H1 (cell line): ENCODE measurements at regions not wholly inside any gene's neighbourhood (a gene's known extent, or its start where the extent isn't known, plus 50 kb on each side); places are given as distances from the start of the nearest gene placed in this dataset.

Source experiments
- CTCF ChIA-PET: fragments of 300-600 bp; sonication (Branson Sonifier 250); formaldehyde crosslinking; loops from one replicate; lab custom pipeline; 2021; ENCODE audit not compliant: partially characterized antibody; lab: Charles Lee
- POLR2A ChIA-PET: fragments of 300-600 bp; sonication (Branson Sonifier 250); formaldehyde crosslinking; loops from one replicate; lab custom pipeline; 2021; ENCODE audit warnings: inconsistent platforms; ENCODE audit not compliant: partially characterized antibody; lab: Charles Lee
- DNase-seq, 2 experiments: peaks; one replicate each; pipeline versions ENCODE4 v3.0.0 to v3.0.0-alpha.2; 2010 to 2022; ENCODE audit warnings: low spot score in 2 of 2, low read depth in 1 of 2, mixed read lengths in 1 of 2
- FAIRE-seq: peaks from 2 replicates; lab custom pipeline; 2011; peaks lifted over from hg19 to GRCh38; lab: Jason Lieb, UNC
- H2AFZ ChIP-seq: 2 replicates; pipeline ENCODE4 v1.8.1; 2012; ENCODE audit warnings: low read length, inconsistent platforms
- H2AK5ac ChIP-seq: 2 replicates; pipeline ENCODE4 v1.6.1; 2013; ENCODE audit warnings: low read depth, low read length
- H2BK120ac ChIP-seq: replicated peaks from 2 replicates; pipeline ENCODE3; 2013; ENCODE audit warnings: low read depth, low read length, inconsistent platforms
- H2BK12ac ChIP-seq: 2 replicates; pipeline ENCODE4 v1.6.1; 2013; ENCODE audit warnings: low read depth, low read length
- H2BK15ac ChIP-seq: 2 replicates; pipeline ENCODE4 v1.6.1; 2013; ENCODE audit warnings: low read length
- H2BK20ac ChIP-seq: 2 replicates; pipeline ENCODE4 v1.6.1; 2013; ENCODE audit warnings: low read length
- H2BK5ac ChIP-seq: 2 replicates; pipeline ENCODE4 v1.6.1; 2013; ENCODE audit warnings: low read depth, low read length
- H3K14ac ChIP-seq: 2 replicates; pipeline ENCODE4 v1.6.1; 2013; ENCODE audit warnings: inconsistent platforms; ENCODE audit not compliant: insufficient read length
- H3K18ac ChIP-seq: 2 replicates; pipeline ENCODE4 v1.6.1; 2013; ENCODE audit warnings: low read length; ENCODE audit errors: extremely low read depth
- H3K23ac ChIP-seq: 2 replicates; pipeline ENCODE4 v1.6.1; 2013; ENCODE audit warnings: inconsistent platforms; ENCODE audit not compliant: insufficient read length
- H3K23me2 ChIP-seq: 2 replicates; pipeline ENCODE4 v1.6.1; 2013; ENCODE audit warnings: low read depth, low read length
- H3K27ac ChIP-seq: 2 replicates; pipeline ENCODE4 v1.6.1; 2011; ENCODE audit warnings: low read depth, low read length, inconsistent platforms
- H3K27me3 ChIP-seq, 4 experiments: replicated peaks in 1 of 4; 1 replicate in 1 of 4; 2 replicates in 3 of 4; pipeline versions ENCODE4 v1.6.1 to v1.8.1; 2011 to 2013; ENCODE audit warnings: low read length in 3 of 4, mild to moderate bottlenecking in 3 of 4, inconsistent platforms in 2 of 4, mixed read lengths in 2 of 4, moderate library complexity in 1 of 4; ENCODE audit not compliant: control insufficient read depth in 3 of 4, insufficient read depth in 3 of 4; ENCODE audit errors: extremely low read depth in 1 of 4
- H3K36me3 ChIP-seq, 4 experiments: 2 replicates each; pipeline versions ENCODE4 v1.6.1 to v1.8.1; 2011 to 2013; ENCODE audit warnings: mild to moderate bottlenecking in 4 of 4, low read length in 3 of 4, moderate library complexity in 2 of 4, control low read depth in 1 of 4, inconsistent platforms in 1 of 4; ENCODE audit not compliant: insufficient read depth in 4 of 4, control insufficient read depth in 2 of 4
- H3K4ac ChIP-seq: replicated peaks from 2 replicates; pipeline ENCODE3; 2013; ENCODE audit warnings: low read length, low read depth, mixed read lengths, inconsistent platforms; ENCODE audit not compliant: insufficient read length
- H3K4me1 ChIP-seq, 4 experiments: replicated peaks in 1 of 4; 1 replicate in 1 of 4; 2 replicates in 3 of 4; pipeline versions ENCODE4 v1.6.1 to v1.8.1; 2011 to 2013; ENCODE audit warnings: low read length in 3 of 4, inconsistent platforms in 2 of 4, mixed read lengths in 1 of 4; ENCODE audit not compliant: insufficient read depth in 4 of 4, control insufficient read depth in 3 of 4
- H3K4me2 ChIP-seq, 2 experiments: 2 replicates each; pipeline versions ENCODE4 v1.6.1 to v1.8.1; 2011 to 2013; ENCODE audit warnings: low read depth in 2 of 2, low read length in 2 of 2, control low read depth in 1 of 2, inconsistent platforms in 1 of 2, mild to moderate bottlenecking in 1 of 2; ENCODE audit not compliant: insufficient read depth in 1 of 2
- H3K4me3 ChIP-seq, 4 experiments: fragments of 200-600, 300-600 bp in 1 of 4; sonication (generic), shearing (Covaris generic), sonication (Bioruptor Twin) in 1 of 4; 2 replicates each; pipeline versions ENCODE4 v1.5.1 to v1.8.1; 2011 to 2016; ENCODE audit warnings: low read length in 4 of 4, low read depth in 3 of 4, control low read depth in 2 of 4, inconsistent platforms in 2 of 4, mild to moderate bottlenecking in 2 of 4, mixed read lengths in 1 of 4, moderate library complexity in 1 of 4; ENCODE audit not compliant: insufficient read depth in 2 of 4; ENCODE audit errors: extremely low read depth in 1 of 4
- H3K56ac ChIP-seq: replicated peaks from 2 replicates; pipeline ENCODE3; 2013; ENCODE audit warnings: low read depth, mild to moderate bottlenecking, mixed read lengths, low read length, inconsistent platforms; ENCODE audit not compliant: insufficient read length
- H3K79me1 ChIP-seq: 2 replicates; pipeline ENCODE4 v1.6.1; 2013; ENCODE audit warnings: low read depth, low read length, control low read depth
- H3K79me2 ChIP-seq, 2 experiments: 2 replicates each; pipeline versions ENCODE4 v1.6.1 to v1.8.1; 2012 to 2013; ENCODE audit warnings: low read length in 2 of 2, mild to moderate bottlenecking in 2 of 2, inconsistent platforms in 1 of 2; ENCODE audit not compliant: insufficient read depth in 2 of 2, control insufficient read depth in 1 of 2
- H3K9ac ChIP-seq, 4 experiments: replicated peaks in 1 of 4; 1 replicate in 1 of 4; 2 replicates in 3 of 4; pipeline versions ENCODE4 v1.6.1 to v1.8.1; 2011 to 2013; ENCODE audit warnings: low read depth in 3 of 4, low read length in 3 of 4, control low read depth in 2 of 4, mild to moderate bottlenecking in 2 of 4, moderate library complexity in 2 of 4, inconsistent platforms in 1 of 4; ENCODE audit errors: extremely low read depth in 1 of 4
- H3K9me3 ChIP-seq, 2 experiments: 2 replicates each; pipeline versions ENCODE4 v1.6.1 to v1.8.1; 2012 to 2013; ENCODE audit warnings: mild to moderate bottlenecking in 2 of 2, moderate library complexity in 2 of 2, control low read depth in 1 of 2, inconsistent platforms in 1 of 2, low read depth in 1 of 2, low read length in 1 of 2, mixed read lengths in 1 of 2; ENCODE audit not compliant: insufficient read depth in 2 of 2
- H4K20me1 ChIP-seq, 2 experiments: replicated peaks in 1 of 2; 2 replicates each; pipeline versions ENCODE3 to v1.8.1; 2011 to 2013; ENCODE audit warnings: inconsistent platforms in 2 of 2, low read length in 2 of 2, mild to moderate bottlenecking in 1 of 2; ENCODE audit not compliant: insufficient read depth in 2 of 2, control insufficient read depth in 1 of 2
- H4K5ac ChIP-seq: 2 replicates; pipeline ENCODE4 v1.6.1; 2013; ENCODE audit warnings: low read length, low read depth, mixed read lengths, inconsistent platforms; ENCODE audit not compliant: insufficient read length
- H4K8ac ChIP-seq: 2 replicates; pipeline ENCODE4 v1.8.0; 2013; ENCODE audit warnings: mild to moderate bottlenecking, moderate library complexity, low read length, inconsistent platforms; ENCODE audit not compliant: insufficient read depth; ENCODE audit errors: extremely low read depth
- H4K91ac ChIP-seq: replicated peaks from 2 replicates; pipeline ENCODE3; 2013; ENCODE audit warnings: low read length, mixed read lengths, inconsistent platforms; ENCODE audit not compliant: insufficient read length
- WGBS, 2 experiments: shearing (Covaris generic) in 1 of 2; methylation state at CpG; one replicate each; pipeline versions ENCODE4 v1.1.6 to v1.1.7; 2013 to 2015; ENCODE audit warnings: low lambda C conversion rate in 2 of 2, mixed read lengths in 2 of 2, inconsistent platforms in 1 of 2, low coverage in 1 of 2, missing lambda C conversion rate in 1 of 2; ENCODE audit not compliant: insufficient replicate concordance in 2 of 2, insufficient coverage in 1 of 2, insufficient read length in 1 of 2; ENCODE audit errors: extremely low coverage in 1 of 2, missing lambda C conversion rate in 1 of 2; 5-methylcytosine and 5-hydroxymethylcytosine counted together

DNA sequence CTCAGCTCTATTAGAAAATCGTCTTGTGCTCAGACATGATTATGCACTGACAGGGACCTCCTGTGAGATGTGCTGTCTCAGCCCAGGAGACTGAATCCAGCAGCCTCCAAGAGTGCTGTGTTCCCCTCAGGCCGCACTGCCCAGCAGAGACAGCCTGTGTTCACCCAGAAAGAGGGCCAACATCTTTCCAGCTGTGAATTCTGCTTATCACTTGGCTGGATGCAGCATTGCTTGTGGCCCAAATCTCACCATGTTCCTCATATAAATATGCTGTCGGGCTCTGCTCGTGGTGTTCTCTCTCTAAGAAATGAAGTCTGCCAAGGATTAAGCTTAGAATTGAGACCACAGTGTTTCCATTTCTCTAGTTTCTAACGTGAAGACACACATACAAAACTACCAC lies 983.0 kb upstream of the WWC1 start:
- Histone ChIP-seq H3K56ac (no peak overlapping the region), H2AFZ (no peak overlapping the region), H3K23me2 (no peaks in the 10 kb centered on the region), H3K14ac (no peak overlapping the region), H4K20me1 (no peaks in the 10 kb centered on the region), H3K4me2 (no peak overlapping the region), H3K27me3 (peaks cover 0 to 2% (median 0%) of the 10 kb centered on the region in 4 experiments; a peak in 1 of 7 replicates), H2BK120ac (no peak overlapping the region), H3K4ac (no peak overlapping the region), H4K5ac (no peak overlapping the region), H3K9me3 (no peaks in the 10 kb centered on the region), H2BK5ac (no peak overlapping the region), H2AK5ac (no peak overlapping the region), H4K8ac (no peak overlapping the region), H4K91ac (peak overlapping the region; percentile 45), H2BK12ac (no peak overlapping the region), H3K4me1 (peaks cover 0 to 26% (median 17%) of the 10 kb centered on the region in 4 experiments), H2BK15ac (no peak overlapping the region), H3K23ac (no peak overlapping the region), H2BK20ac (peak overlapping the region; percentile 77; the same call in 1 of the 2 replicates), H3K4me3 (no peak overlapping the region), H3K36me3 (no peaks in the 10 kb centered on the region), H3K9ac (no peak overlapping the region), H3K18ac (peak overlapping the region; percentile 79; the same call in 1 of the 2 replicates), H3K27ac (no peak overlapping the region), H3K79me2 (no peaks in the 10 kb centered on the region), H3K79me1 (no peaks in the 10 kb centered on the region)
- DNase-seq: no peak
- FAIRE-seq: no peak
- ChIA-PET CTCF (interaction anchor here (1.5 kb wide), 1 partner anchor 26 kb away, joined by 4 read pairs; no protein-coding TSS in a partner anchor), POLR2A (interaction anchor here (1.1 kb wide), 1 partner anchor 11 kb away, joined by 3 read pairs; no protein-coding TSS in a partner anchor)
- 85% methylated on average over 5 of the region's 5 CpGs; no CpG with 5 or more reads in 1 of the 2 experiments for WGBS, 2 experiments
